ENCODE measurements at regions not wholly inside any gene's neighbourhood (a gene's known extent, or its start where the extent isn't known, plus 50 kb on each side); places are given as distances from the start of the nearest gene placed in this dataset.
"Not testable (repeated sequence)": the region's sequence is repeated elsewhere in the genome, so short reads cannot be mapped to it uniquely, and the experiment has no call there.

GRCh38 chr22:49514641-49515040 is 313.0 kb downstream of the BRD1 start:
- intact Hi-C loops (cut with DNase I; ENCODE audit: low total_unique reads), result no loop called here
- DNase-seq, result peak in 1 of 2 donors; percentile 7
- Histone ChIP-seq H3K36me3 (no peaks in the 10 kb centered on the region), H3K9me3 (peaks cover 0 to 19% (median 16%) of the 10 kb centered on the region in 4 donors), H3K4me3 (no peak overlapping the region), H3K27ac (no peak overlapping the region), H3K4me1 (no peaks in the 10 kb centered on the region), H3K27me3 (peaks cover 0 to 35% (median 0%) of the 10 kb centered on the region in 3 donors)
- 69 to 84% (median 77%) methylated on average over 10 of the region's 10 CpGs for WGBS, 5 donors
- TF ChIP-seq EP300 (IDR thresholded peaks at IDR 0.05), result no peak
- TF ChIP-seq POLR2A (IDR thresholded peaks at IDR 0.05), result no peak
- TF ChIP-seq, protein P1, sequence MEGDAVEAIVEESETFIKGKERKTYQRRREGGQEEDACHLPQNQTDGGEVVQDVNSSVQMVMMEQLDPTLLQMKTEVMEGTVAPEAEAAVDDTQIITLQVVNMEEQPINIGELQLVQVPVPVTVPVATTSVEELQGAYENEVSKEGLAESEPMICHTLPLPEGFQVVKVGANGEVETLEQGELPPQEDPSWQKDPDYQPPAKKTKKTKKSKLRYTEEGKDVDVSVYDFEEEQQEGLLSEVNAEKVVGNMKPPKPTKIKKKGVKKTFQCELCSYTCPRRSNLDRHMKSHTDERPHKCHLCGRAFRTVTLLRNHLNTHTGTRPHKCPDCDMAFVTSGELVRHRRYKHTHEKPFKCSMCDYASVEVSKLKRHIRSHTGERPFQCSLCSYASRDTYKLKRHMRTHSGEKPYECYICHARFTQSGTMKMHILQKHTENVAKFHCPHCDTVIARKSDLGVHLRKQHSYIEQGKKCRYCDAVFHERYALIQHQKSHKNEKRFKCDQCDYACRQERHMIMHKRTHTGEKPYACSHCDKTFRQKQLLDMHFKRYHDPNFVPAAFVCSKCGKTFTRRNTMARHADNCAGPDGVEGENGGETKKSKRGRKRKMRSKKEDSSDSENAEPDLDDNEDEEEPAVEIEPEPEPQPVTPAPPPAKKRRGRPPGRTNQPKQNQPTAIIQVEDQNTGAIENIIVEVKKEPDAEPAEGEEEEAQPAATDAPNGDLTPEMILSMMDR (IDR thresholded peaks at IDR 0.05), result no peak
- TF ChIP-seq POLR2AphosphoS5 (IDR thresholded peaks at IDR 0.05), result no peak

- TF ChIP-seq, protein P1 (IDR thresholded peaks at IDR 0.05), result no peak
- TF ChIP-seq POLR2AphosphoS5 (IDR thresholded peaks at IDR 0.05) (no peak), POLR2A (IDR thresholded peaks at IDR 0.05) (no peak)
- 82 to 89% (median 82%) methylated on average over 11 of the region's 11 CpGs for WGBS, 5 donors
- H3K27ac ChIP-seq, result no peak overlapping the region
- no peaks in the 10 kb centered on the region for H3K36me3 ChIP-seq
- H3K27me3 ChIP-seq, result peaks cover 0 to 33% (median 0%) of the 10 kb centered on the region in 3 donors
- intact Hi-C loops (cut with DNase I; ENCODE audit: low total_unique reads), result no loop called here
- no peak overlapping the region for H3K4me3 ChIP-seq
- DNase-seq, result peak in 1 of 2 donors; percentile 4
- H3K4me1 ChIP-seq, result no peaks in the 10 kb centered on the region
- peaks cover 0 to 19% (median 16%) of the 10 kb centered on the region in 4 donors for H3K9me3 ChIP-seq
These were observed 313.5 kb downstream of the BRD1 start for GRCh38 chr22:49514211-49514610.

DNA sequence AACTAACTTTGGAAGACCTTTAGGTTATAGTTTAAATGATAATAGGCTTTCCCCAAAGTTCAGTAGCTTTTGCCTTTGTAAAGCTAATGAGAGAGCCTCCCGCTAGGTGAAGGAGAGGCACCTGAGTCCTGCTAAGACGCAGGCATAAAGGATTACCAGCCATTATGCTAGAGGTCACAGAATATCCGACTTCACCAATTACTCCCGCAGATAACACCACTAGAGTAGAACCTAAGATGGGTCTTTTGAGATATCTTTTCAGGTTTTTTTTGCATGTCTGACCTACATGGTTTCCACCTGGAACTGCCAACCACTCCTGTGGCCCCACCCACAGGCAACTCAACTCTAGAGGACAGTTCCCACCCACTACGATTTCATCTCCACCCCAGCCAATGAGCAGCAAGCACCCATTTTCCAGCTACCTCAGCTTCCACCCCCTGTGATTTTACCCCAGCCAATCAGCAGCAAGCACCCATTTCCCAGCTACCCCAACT is 314.3 kb downstream of the BRD1 start:
- no peaks in the 10 kb centered on the region for H3K36me3 ChIP-seq
- peaks cover 0 to 19% (median 16%) of the 10 kb centered on the region in 4 donors for H3K9me3 ChIP-seq
- no peak overlapping the region for H3K4me3 ChIP-seq
- H3K4me1 ChIP-seq, result no peaks in the 10 kb centered on the region
- TF ChIP-seq, protein P1 (IDR thresholded peaks at IDR 0.05), result no peak
- TF ChIP-seq POLR2A (IDR thresholded peaks at IDR 0.05), result no peak
- TF ChIP-seq POLR2AphosphoS5 (IDR thresholded peaks at IDR 0.05), result no peak
- H3K27ac ChIP-seq, result no peak overlapping the region
- DNase-seq, result peak in 1 of 2 donors; percentile 8
- 75 to 84% (median 77%) methylated on average over 5 of the region's 5 CpGs for WGBS, 5 donors
- H3K27me3 ChIP-seq, result peaks cover 0 to 29% (median 0%) of the 10 kb centered on the region in 3 donors
- intact Hi-C loops (cut with DNase I; ENCODE audit: low total_unique reads), result no loop called here

DNA sequence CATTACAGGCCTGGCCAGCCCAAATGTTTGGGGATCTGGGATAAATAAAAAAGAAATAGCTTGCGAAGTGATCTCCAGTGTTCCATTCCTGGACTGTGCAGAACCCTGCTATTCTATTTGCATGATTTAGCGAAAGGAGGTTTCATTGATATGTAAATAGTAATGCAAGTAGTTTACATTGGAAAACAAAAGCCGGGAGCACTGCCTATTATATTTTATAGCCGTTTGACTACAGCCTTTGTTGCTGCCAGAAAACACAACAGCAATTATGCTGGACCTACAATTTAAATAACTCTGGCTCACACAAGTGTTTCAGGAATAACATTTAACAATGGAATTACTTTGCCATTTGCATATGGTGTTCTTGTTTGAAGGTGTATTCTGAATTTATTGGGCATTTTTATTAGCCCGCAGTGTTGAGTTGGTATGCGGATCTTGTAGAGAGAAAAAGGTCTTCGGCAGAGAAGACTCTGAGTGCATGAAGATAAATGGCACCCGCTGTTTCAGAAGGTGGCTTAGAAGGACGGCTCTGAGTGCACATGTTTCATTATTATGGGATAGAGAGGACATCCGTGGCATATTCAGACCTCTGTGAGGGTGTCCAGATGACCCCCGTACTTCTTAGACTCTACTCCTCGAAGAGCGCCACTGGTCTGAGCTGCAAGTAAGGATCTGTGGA is 315.0 kb downstream of the BRD1 start:
- WGBS, 5 donors, result 78 to 85% (median 82%) methylated on average over 12 to 13 of the region's 13 CpGs
- Histone ChIP-seq H3K9me3 (peaks cover 0 to 19% (median 16%) of the 10 kb centered on the region in 4 donors), H3K27ac (no peak overlapping the region), H3K27me3 (peaks cover 0 to 21% (median 0%) of the 10 kb centered on the region in 3 donors), H3K36me3 (no peaks in the 10 kb centered on the region), H3K4me3 (no peak overlapping the region), H3K4me1 (no peaks in the 10 kb centered on the region)
- intact Hi-C loops (cut with DNase I; ENCODE audit: low total_unique reads), result no loop called here
- no peak for TF ChIP-seq POLR2AphosphoS5 (IDR thresholded peaks at IDR 0.05)
- no peak for TF ChIP-seq POLR2A (IDR thresholded peaks at IDR 0.05)
- no peak for TF ChIP-seq EP300 (IDR thresholded peaks at IDR 0.05)
- TF ChIP-seq, protein P1 (IDR thresholded peaks at IDR 0.05), result no peak
- no peak for DNase-seq

DNA sequence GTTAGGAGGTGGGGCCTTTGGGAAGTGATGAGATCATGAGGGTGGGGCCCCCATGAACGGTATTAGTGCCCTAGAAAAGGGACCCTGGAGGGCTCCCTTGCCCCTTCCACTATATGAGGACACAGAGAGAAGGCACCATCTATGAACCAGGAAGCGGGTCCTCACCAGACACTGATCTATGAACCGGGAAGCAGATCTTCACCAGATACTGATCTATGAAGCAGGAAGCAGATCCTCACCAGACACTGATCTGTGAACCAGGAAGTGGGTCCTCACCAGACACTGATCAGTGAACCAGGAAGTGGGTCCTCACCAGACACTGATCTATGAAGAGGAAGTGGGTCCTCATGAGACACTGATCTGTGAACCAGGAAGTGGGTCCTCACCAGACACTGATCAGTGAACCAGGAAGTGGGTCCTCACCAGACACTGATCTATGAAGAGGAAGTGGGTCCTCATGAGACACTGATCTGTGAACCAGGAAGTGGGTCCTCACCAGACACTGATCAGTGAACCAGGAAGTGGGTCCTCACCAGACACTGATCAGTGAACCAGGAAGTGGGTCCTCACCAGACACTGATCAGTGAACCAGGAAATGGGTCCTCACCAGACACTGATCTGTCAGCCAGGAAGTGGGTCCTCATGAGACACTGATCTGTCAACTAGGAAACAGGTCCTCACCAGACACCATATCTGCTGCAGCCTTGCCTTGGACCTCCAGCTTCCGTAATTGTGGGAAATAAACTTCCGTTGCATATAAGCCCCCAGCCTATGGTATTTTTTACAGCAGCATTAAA is 316.1 kb downstream of the BRD1 start:
- DNase-seq; H3K4me3 ChIP-seq; H3K27ac ChIP-seq; H3K36me3 ChIP-seq; H3K4me1 ChIP-seq; intact Hi-C loops (cut with DNase I; ENCODE audit: low total_unique reads): not testable (repeated sequence)
- H3K9me3 ChIP-seq, result peaks cover 0 to 19% (median 16%) of the 10 kb centered on the region in 4 donors
- 82 to 94% (median 92%) methylated on average over 5 of the region's 5 CpGs for WGBS, 5 donors
- H3K27me3 ChIP-seq, result peaks cover 0 to 11% (median 0%) of the 10 kb centered on the region in 3 donors
